ENCODE measurements at regions not wholly inside any gene's neighbourhood (a gene's known extent, or its start where the extent isn't known, plus 50 kb on each side); places are given as distances from the start of the nearest gene placed in this dataset.

DNA sequence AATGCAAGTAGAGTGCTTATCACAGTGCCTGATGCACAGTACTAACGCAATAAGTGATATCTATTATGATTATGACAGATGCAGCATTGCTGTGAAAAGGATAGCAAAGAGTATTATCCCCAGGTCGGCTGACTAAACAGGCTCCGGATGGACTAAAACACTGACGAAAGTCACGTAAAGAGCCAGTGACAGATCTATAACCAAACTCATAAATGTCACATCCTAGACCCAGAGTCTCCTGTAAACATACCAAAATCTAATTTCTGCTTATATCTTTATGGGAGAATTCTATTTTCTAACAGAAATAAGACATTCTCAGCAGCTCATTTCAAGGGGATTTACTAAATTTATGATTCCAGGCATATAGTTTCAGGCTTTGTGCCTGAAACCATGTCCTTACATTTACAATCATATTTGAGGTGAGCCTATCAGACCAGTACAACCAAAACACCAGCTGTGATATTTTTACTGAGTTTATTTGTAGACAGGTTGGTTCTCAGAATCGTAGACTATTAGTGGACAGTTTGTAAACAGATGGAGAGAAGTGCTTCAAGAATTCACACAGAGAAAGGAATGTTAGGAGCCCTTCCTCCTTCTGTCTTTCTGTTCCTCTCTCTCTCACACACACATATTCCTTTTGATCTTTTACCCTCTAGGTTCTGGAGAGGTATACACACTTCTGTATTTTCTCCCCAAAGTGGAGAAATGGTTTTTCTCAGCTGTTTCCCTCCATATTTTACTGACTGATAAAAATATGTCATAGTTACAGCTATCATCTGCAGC is 52.4 kb upstream of the WDR26 start:
- DNase-seq (ENCODE audit: low read depth, low spot score) = no peak

DNA sequence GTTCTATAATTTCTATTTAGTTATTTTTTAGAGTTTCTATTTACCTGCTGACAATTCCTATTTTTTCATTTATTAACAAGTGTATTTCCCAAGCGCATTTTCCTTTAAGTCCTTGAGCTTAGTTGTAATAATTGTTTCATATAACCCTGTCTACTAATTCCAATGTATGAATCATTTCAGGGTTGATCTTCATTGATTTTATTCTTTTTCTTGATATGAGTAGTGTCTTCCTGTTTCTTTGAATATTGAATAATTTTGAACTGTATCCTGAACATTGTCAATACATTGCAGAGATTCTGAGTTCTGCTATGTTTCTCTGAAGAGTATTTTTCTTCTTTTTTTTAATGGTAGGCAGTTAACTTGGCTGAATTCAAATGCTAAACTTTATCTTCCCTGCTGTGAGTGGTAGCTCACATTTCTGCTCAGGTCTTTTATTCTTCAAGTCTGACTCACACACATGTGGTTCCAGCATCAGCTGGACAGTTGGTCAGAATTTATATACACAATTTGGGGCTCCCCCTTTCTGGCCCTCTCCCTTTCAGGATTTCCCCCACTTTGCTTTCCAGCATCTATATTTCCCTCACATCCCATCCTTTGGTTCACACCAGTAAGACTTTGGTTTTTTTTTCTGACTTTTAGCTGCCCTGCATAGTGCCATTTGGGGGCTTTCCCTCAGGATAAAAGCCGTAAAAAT is 54.4 kb upstream of the WDR26 start:
- DNase-seq (ENCODE audit: low read depth, low spot score) = no peak

DNA sequence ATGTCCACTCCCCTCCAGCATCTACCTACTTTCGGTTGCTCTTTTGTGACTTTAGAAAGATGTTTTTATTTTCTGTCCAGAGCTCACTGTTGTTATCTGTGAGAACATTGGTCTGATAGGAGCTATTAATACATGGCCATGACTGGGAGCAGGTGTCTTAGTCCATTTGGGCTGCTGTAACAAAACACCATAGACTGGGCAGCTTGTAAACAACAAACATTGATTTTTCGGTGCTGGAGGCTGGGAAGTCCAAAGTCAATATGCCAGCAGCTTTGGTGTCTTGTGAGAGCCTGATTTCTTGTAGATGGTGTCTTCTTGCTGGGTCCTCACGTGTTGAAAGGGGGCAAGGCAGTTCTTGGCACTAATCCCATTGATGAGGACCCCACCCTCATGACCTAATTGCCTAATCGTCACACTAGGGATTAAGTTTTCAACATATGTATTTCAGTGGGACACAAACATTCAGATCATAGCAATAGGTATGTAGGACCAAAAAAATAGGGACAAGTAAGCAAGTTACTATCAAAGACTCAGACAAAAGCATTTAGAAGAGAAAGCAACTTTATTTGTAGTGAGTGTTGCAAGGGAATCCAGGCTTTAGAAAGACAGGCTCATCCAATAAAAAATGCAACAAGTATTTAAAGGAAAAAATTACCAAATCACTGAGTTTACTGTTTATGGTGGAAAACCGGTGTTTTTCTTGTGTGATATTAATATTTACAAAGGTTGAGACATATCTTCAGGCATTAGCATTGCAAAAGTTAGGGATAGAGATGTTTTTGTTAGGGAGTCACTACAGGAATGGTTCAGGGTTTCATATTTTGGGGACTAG is 55.2 kb upstream of the WDR26 start:
- no peak for DNase-seq (ENCODE audit: low read depth, low spot score)

DNA sequence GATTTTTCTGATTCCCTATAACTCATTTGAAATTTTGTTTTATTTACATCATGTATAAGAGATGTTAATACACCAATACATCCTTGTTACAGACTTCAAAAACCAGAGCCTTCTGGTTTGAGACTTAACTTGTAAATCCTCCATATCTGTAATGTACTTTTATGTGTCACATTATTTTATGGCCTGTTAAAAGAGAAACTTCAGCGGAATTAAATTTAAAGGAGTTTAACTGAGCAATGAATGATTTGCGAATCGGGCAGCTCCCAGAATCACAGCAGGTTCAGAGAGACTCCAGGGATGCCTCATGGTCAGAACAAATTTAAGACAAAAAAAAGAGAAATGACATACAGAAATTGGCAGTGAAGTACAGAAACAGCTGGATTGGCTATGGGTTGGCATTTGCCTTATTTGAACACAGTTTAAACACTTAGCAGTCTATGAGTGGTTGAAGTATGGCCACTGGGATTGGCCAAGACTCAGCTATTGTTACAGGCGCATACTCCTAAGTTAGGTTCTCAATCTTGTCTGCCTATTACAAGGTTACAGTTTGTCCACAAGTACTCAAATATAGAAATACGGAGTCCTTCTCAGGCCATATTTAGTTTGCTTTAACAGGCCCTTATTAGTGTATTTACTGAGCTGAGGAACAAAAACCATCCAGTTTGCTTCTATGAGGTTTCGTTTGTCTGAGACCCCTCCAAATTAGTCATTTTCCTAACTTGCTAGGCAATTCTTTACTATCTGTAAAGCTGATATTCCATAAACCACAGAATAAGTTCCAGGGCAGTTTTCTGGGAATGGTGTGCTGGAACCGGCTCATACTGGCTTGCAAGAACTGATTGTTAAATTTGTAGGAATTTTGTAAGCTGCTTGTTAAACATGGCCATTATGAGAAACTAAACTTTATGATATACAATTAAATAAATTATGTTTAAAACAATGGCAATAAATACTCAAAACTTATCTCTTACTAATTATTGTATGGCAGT is 56.2 kb upstream of the WDR26 start:
- DNase-seq (ENCODE audit: low read depth, low spot score) = no peak

GRCh38 chr1:224492015-224492414 is 57.4 kb upstream of the WDR26 start:
- DNase-seq (ENCODE audit: low read depth, low spot score) = no peak

DNA sequence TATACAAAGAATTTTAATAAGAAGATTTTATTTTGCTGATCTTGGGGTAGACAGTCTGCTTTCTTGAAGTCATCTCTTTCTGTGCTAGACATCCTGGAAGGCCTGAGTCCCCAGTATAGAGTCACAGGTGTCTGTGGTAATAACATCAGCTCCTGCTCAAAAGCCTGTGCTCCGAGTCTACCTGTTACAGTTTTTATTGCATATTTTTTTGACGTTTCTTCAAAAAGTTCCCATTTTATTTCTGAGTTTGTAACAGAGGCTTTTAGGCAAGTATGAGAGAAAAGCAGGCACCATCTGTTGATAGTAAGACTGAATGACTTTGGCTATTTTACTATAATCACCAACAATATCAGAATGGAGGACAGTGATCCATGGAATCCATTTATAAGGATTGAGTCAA is 58.0 kb upstream of the WDR26 start:
- no peak for DNase-seq (ENCODE audit: low read depth, low spot score)

DNA sequence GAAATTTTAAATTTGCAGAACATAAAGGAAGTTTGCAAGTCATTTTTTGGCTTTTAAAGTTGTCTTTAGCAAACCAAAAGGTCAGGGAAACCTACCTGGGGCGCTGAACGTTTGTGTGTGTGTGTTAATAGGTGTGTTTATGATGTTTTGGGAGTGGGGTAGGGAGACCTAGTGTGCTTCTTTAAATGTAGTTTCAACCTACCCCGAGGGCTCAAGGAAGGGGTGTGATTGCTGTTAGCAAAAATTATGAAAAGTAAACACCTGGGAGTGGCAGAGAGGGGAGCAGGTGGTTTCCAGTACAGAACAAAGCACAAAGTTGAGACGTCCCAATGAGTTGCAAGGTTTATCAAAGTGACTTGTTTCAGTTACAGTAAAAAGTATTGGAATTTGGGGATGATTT is 58.7 kb upstream of the WDR26 start:
- DNase-seq (ENCODE audit: low read depth, low spot score) = no peak

DNA sequence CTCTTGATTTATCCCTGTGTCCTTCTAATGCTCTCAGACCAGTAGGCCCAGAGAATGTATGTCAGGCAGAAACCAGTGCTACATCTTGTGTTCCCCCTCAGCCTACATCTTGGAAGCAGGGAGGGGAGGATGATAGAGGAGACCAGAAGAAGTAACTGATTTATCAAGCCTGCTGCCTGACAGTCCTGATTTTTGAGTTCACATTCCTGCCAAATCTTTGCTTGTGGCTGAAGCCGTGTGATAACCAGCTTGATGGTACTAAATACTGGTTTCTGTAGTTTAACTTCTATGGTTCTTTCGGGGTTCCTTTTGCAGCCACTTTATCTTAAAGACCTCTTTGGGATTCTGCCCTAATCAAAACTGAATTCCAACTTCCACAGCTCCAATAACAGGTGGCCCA is 59.7 kb upstream of the WDR26 start:
- no peak for DNase-seq (ENCODE audit: low read depth, low spot score)

DNA sequence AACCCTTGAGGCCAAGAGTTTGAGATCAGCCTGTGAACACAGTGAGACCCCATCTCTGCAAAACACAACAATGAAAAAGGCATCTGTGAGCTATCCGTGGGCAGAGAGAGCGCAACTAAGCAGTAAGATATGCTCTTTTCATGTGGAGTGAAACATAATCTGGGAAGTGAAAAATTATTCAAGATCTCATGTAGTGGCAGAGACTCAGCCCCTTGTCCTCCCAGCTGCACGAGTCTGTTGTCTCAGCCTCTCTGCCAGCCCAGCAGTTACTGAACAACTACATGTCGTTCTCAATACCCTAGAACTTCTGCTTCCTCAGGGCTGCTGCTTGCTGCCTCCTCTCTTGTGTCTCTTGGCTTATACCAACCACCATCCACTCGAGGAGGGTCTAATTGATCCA is 61.3 kb upstream of the WDR26 start:
- no peak for DNase-seq (ENCODE audit: low read depth, low spot score)

DNA sequence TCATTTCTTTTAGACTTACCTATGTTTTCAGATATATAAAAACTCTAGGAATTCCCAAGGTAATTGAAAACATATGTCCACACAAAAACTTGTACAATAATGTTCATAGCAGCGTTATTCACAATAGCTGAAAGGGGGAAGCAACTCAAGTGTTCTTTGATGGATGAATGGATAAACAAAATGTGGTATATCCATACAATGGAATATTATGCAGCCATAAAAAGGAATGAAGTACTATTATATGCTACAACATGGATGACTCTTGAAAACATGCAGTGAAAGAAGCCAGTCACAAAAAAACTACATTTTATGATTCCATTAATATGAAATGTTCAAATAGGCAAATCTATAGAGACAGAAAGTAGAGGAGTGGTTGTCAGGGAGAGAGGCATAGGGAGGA is 62.2 kb upstream of the WDR26 start:
- DNase-seq (ENCODE audit: low read depth, low spot score) = no peak

- DNase-seq (ENCODE audit: low read depth, low spot score) = no peak
Observed at GRCh38 chr1:224497714-224498573, 63.3 kb upstream of the WDR26 start.

DNA sequence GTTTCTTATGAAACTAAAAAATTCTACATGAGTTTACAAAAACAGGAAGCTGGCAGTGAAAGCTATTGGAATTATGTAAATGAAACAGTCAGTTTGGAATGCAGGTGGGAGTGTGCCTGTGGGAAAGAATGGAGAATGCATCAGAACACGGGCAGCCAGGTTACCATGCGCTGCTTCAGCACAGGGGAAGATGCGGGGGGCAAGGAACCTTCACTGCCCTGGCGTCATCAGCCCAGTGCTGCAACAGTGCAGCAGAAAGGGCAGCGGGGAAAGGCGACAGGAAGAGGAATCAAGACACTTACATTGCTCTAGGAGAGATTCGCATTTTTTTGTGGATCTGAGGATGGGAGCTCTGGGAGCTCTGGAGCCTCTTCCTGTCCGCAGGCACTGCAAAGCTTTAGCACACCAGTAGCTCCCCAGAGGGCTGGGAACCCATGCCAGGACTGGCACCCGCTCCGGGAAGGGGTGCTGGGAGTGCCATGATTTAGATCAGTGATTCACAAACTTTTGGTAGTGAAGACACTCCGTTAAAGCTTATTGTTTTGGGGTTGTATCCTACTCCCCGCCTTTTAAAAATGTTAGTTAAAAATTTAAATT is 64.1 kb upstream of the WDR26 start:
- DNase-seq (ENCODE audit: low read depth, low spot score) = no peak

GRCh38 chr1:224499204-224499603 is 64.6 kb upstream of the WDR26 start:
- DNase-seq (ENCODE audit: low read depth, low spot score) = no peak

GRCh38 chr1:224500796-224501195 is 66.2 kb upstream of the WDR26 start:
- DNase-seq (ENCODE audit: low read depth, low spot score) = no peak

DNA sequence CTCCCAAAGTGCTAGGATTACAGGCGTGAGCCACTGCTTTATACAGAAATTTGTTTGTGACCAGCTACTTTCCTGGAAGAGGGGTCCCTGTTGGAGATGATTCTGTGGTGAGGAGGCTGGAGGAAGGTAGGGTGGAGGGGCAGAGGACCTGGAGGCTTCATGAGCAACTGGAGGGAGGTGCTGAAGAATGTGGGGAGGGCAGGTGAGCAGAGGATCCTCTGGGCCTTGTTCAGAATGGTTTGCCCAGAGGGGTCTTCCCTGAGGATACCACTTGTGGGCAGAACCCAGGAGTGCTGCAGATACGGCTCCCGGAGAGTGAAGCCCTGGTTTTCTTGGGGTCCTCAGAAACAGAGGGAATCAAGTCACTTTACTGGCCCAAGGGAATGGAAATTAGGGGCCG is 67.2 kb upstream of the WDR26 start:
- no peak for DNase-seq (ENCODE audit: low read depth, low spot score)

GRCh38 chr1:224502459-224503160 is 68.0 kb upstream of the WDR26 start:
- no peak for DNase-seq (ENCODE audit: low read depth, low spot score)

GRCh38 chr1:224503161-224504118 is 68.8 kb upstream of the WDR26 start:
- peak; percentile 83 for DNase-seq (ENCODE audit: low read depth, low spot score)

All from brain pericyte (primary cell).